ENCODE measurements at regions not wholly inside any gene's neighbourhood (a gene's known extent, or its start where the extent isn't known, plus 50 kb on each side); places are given as distances from the start of the nearest gene placed in this dataset.

GRCh38 chr6:128807577-128807976, 75.4 kb upstream of the LAMA2 start (continued):
- TF ChIP-seq, protein P1, sequence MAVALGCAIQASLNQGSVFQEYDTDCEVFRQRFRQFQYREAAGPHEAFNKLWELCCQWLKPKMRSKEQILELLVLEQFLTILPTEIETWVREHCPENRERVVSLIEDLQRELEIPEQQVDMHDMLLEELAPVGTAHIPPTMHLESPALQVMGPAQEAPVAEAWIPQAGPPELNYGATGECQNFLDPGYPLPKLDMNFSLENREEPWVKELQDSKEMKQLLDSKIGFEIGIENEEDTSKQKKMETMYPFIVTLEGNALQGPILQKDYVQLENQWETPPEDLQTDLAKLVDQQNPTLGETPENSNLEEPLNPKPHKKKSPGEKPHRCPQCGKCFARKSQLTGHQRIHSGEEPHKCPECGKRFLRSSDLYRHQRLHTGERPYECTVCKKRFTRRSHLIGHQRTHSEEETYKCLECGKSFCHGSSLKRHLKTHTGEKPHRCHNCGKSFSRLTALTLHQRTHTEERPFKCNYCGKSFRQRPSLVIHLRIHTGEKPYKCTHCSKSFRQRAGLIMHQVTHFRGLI (CRISPR knock-in tag; IDR thresholded peaks at IDR 0.05) = no peak
- TF ChIP-seq FOS (IDR thresholded peaks at IDR 0.05; ENCODE audit: extremely low read depth, insufficient read length) (no peak), ZNF124 (CRISPR knock-in tag; IDR thresholded peaks at IDR 0.05) (no peak)

DNA sequence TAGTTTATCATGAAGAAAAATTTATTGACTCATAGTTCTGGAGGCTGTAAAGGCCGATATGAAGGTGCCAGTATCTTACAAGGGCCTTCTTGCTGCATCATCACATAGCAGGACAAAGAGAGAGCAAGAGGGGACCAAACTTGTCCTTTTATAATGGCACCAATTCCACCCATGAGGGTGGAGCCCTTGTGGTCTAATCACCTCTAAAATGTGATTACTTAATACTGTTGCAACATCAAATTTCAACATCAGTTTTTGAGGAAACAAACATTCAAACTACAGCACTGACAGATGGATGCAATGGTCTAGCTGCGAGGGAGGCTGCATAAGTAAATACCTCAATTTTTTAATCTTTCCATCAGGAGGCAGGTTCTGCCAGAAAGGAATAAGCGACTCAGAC, 76.7 kb upstream of the LAMA2 start:
- no peak overlapping the region for H2AFZ ChIP-seq (ENCODE audit: low read depth, low read length)
- H4K20me1 ChIP-seq (replicated peaks; ENCODE audit: control insufficient read depth, insufficient read depth, low read length) = no peaks in the 10 kb centered on the region
- in situ Hi-C loops (cut with MboI) (no loop called here), intact Hi-C loops (cut with micrococcal nuclease) (no loop called here)
- H3K79me2 ChIP-seq (ENCODE audit: control insufficient read depth, insufficient read depth, low read length) = no peaks in the 10 kb centered on the region
- no peak overlapping the region for H3K4me2 ChIP-seq (ENCODE audit: insufficient read depth, low read length)
- H3K9me1 ChIP-seq (ENCODE audit: control insufficient read depth, insufficient read depth, low read length) = no peaks in the 10 kb centered on the region
- H3K4me3 ChIP-seq = no peak overlapping the region
- H3K36me3 ChIP-seq (ENCODE audit: control insufficient read depth, insufficient read depth, low read length) = no peaks in the 10 kb centered on the region
- no peak for TF ChIP-seq RCOR1 (IDR thresholded peaks at IDR 0.05; ENCODE audit: borderline replicate concordance in 1 of 2, low read depth in 2 of 2, low read length in 2 of 2)
- TF ChIP-seq ZNF3 (CRISPR knock-in tag; IDR thresholded peaks at IDR 0.05) = no peak
- no peak for TF ChIP-seq XRCC5 (IDR thresholded peaks at IDR 0.05; ENCODE audit: low read depth, low read length)
- no peak for TF ChIP-seq ZNF766 (CRISPR knock-in tag; conservative IDR thresholded peaks at IDR 0.05)
- TF ChIP-seq, protein P2, sequence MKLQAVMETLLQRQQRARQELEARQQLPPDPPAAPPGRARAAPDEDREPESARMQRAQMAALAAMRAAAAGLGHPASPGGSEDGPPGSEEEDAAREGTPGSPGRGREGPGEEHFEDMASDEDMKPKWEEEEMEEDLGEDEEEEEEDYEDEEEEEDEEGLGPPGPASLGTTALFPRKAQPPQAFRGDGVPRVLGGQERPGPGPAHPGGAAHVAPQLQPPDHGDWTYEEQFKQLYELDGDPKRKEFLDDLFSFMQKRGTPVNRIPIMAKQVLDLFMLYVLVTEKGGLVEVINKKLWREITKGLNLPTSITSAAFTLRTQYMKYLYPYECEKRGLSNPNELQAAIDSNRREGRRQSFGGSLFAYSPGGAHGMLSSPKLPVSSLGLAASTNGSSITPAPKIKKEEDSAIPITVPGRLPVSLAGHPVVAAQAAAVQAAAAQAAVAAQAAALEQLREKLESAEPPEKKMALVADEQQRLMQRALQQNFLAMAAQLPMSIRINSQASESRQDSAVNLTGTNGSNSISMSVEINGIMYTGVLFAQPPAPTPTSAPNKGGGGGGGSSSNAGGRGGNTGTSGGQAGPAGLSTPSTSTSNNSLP (IDR thresholded peaks at IDR 0.05; ENCODE audit: borderline replicate concordance, low read depth, low read length) = no peak
- TF ChIP-seq E2F1 (CRISPR knock-in tag; IDR thresholded peaks at IDR 0.05) = no peak
- TF ChIP-seq C11orf30 (IDR thresholded peaks at IDR 0.05; ENCODE audit: low read depth) = no peak
- TF ChIP-seq KLF6 (CRISPR knock-in tag; IDR thresholded peaks at IDR 0.05; ENCODE audit: borderline replicate concordance) = no peak
- no peak for TF ChIP-seq POLR2G (IDR thresholded peaks at IDR 0.05; ENCODE audit: low read depth, low read length)
- no peak for TF ChIP-seq RBM15 (IDR thresholded peaks at IDR 0.05; ENCODE audit: insufficient read depth, low read length)
- TF ChIP-seq ZNF384 (IDR thresholded peaks at IDR 0.05; ENCODE audit: low read depth, low read length) = no peak
- no peak for TF ChIP-seq ZNF217 (CRISPR knock-in tag; IDR thresholded peaks at IDR 0.05)
- TF ChIP-seq NR2F6 (CRISPR knock-in tag; IDR thresholded peaks at IDR 0.05) = no peak
- no peak for TF ChIP-seq ETV5 (CRISPR knock-in tag; IDR thresholded peaks at IDR 0.05; ENCODE audit: low read depth)
- DNase-seq (ENCODE audit: extremely low read depth in 1 of 4, low spot score in 3 of 4) = no peak
- H3K9ac ChIP-seq (ENCODE audit: insufficient read depth in 1 of 2, low read depth in 2 of 2, low read length in 2 of 2) = no peak overlapping the region
- no TSS peak for BruUV-seq (replicated peaks)
- no peaks in the 10 kb centered on the region for H3K4me1 ChIP-seq (replicated peaks in 1 of 2; ENCODE audit: control insufficient read depth in 2 of 2, insufficient read depth in 2 of 2, low read length in 2 of 2)
- ATAC-seq = no peak
- H3K9me3 ChIP-seq (replicated peaks; ENCODE audit: control insufficient read depth, insufficient read depth, low read depth, low read length) = no peaks in the 10 kb centered on the region
- 0% methylated on average over 3 of the region's 3 CpGs for WGBS (ENCODE audit: insufficient coverage, low coverage, missing lambda C conversion rate)
- CTCF ChIA-PET (ENCODE audit: low intra/inter-chr PET ratio) = no interaction called here
- POLR2A ChIA-PET = no interaction called here
- H3K27ac ChIP-seq (ENCODE audit: extremely low read depth, low read depth, low read length) = no peak overlapping the region
- no peak for FAIRE-seq
- H3K27me3 ChIP-seq (ENCODE audit: control insufficient read depth in 2 of 2, insufficient read depth in 2 of 2, low read length in 2 of 2) = no peaks in the 10 kb centered on the region
